CD4-positive, alpha-beta T cell treated with Interleukin-4 for 1 hour (primary cell): ENCODE measurements at regions not wholly inside any gene's neighbourhood (a gene's known extent, or its start where the extent isn't known, plus 50 kb on each side); places are given as distances from the start of the nearest gene placed in this dataset.

Source experiments
- DNase-seq, 2 donors: peaks; one replicate each; pipeline ENCODE4 v3.0.0-alpha.2; 2020 to 2022

DNA sequence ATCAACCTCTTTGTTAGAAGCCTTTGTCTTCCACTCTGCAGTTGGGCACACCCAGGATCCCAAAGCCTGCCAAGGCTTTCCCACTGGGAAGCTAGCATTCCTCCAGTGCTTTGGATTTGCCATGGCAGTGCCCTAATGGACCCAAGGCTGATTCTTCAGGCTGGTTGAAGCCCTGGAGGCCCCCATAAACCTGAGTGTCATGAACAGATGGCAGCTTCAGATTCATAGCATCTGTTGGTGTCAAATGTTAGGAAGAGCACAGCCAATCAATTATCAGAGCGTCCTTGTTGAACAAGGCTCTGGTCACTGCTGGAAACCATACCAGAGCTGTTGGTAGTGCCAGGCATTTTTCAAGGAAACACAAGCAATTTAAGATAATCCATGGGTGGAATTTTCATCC lies 241.1 kb upstream of the KLF4 start:
- DNase-seq: no peak

DNA sequence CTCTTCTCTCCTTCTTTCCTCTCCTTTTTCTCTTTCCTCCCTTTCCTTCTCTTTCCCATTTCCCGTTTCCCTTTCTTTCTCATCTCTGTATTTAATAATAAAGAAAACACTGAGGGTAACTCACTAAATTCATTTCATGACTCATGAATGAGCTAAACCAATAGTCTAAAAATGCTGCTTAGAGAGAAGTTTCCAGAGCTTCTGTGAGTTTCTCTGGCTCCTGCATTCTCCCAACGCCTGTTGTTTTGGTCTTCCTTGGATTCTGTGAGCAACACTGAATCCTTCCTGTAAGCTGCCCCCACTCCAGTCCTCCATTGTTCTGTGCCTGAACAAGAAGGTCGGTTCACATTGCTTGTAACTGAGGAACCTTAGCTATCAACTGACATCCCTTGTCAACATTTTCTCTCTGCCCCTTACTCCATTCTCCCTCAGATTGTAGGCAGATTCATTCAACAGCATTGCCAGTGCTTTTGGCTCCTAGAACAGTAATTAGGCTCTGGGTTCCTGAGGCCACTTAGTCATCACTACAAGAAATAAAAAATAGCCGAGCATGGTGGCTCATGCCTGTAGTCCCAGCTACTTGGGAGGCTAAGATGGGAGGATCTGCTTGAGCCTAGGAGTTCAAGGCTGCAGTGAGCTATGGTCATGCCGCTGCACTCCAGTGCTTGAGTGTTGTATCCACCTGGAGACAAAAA lies 237.7 kb upstream of the KLF4 start:
- no peak for DNase-seq

DNA sequence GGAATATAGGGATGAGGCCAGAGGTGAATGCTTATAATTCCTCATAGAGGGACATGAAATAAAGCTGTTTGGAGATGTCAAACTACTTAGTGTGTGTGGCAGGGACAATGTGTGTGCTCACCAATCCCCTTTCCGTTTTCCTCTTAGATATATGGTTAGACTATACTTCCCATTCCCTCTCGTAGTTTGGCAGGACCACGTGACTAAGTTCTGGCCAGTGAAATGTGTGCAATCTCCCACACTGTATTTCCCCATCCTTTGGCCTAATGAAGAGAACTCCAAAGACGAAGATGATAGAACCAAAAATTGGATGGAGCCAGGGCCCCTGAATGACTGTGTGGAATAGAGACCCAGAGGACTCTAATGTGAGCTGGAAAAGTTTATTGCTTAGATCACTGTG lies 233.4 kb upstream of the KLF4 start:
- DNase-seq: no peak

DNA sequence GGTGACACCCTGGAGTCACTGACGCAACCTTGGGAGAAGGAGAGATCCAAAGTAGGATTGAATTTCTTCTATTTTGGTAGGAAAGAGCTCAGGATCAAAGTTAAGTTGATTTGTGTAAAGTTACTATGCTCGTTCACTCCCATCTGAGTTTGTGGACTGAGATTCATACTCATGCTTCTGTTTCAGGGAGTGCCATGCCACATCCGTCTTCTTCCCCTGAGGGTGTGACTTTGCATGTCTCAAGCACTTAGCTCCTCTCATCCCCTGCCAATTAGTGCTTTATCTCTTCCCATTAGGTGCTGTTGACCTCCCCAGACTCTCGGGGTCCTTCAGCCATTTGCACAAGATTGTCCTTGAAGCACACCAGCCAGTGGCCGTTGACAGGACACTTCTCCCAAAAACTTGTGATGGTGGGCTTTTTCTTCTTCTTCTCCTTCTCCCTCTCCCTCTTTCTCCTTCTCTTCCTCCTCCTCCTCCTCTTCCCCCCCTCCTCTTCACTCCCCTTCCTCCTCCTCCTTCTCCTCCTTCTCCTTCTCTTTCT lies 232.2 kb upstream of the KLF4 start:
- DNase-seq: no peak

- no peak for DNase-seq
These were observed 230.9 kb upstream of the KLF4 start for GRCh38 chr9:107720501-107720900.

DNA sequence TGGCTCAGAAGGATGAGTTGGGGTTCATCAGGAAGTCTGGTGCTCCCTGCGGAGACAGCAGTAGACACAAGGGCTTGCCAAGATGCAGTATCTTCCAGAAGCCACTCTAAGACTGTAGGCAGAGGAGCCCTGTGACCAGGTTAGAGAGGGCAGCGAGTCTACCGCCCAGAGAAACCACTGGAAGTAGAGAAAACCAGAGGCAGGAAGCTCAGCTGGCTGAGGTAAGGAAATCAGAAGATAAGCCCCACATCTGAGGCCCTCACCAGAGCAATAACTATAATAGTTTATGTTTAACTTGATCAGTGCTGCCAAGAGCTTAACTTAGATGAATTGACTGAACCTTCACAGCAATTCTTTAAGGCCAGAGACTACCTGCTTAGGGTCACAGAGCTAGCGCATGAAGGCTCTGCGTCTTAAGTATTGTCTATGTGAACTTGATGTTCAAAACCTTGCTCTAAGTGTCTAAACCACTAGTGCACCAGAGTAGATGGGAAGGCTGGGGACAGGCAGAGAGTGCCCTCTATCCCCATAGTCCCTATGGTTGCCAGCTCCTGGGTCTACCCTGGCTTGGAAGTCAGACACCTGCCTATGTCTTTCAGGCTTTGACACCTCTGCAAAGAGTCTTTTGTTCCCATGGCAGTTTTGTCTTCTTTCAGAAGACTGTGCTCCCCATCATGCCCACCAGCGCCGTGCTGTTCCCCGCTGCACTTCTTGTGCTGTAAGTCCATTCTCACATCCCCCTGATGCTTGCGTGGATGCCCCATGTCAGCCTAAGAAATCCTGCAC lies 228.2 kb upstream of the KLF4 start:
- DNase-seq: no peak

- DNase-seq: no peak
These were observed 226.2 kb upstream of the KLF4 start for GRCh38 chr9:107715740-107716139.

- DNase-seq: no peak
These were observed 223.9 kb upstream of the KLF4 start for GRCh38 chr9:107713470-107713869.

DNA sequence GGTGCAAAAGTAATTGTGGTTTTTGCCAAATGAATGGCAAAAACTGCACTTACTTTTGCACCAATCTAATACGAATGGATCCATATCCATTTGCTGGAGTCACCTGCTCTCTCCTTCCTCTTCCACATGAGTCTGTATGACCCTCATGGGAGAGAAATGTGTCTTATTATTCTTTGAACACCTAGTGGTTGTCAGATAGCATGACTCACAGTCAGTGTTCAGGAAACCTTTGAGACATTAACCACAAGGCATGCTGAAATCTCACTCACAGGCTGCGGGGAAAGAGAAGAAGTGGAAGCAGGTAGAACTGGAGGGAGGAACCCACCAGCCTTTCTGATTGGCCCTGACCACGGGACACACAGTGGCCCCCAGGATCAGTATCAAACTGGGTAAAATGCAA lies 222.8 kb upstream of the KLF4 start:
- DNase-seq: peak in 1 of 2 donors; percentile 23

DNA sequence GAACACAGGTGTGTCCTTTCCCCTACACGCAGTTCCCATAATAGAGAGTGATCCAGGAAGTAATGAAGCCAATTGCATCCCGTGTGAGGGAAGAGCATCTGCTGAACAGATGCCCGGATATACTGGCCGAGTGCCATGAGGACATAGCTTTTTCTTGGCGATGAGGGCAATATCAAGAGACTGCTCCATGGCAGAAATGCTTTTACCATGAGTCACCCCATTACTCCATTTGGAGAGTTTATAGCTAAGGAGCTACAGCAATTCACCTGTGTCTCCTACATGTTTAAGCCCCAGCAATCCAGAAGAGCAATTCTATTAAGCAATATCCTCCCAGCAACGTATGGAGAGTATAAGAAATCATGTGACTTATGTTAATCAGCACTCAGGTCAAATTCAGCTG lies 222.0 kb upstream of the KLF4 start:
- no peak for DNase-seq

GRCh38 chr9:107710953-107711352 lies 221.4 kb upstream of the KLF4 start:
- no peak for DNase-seq

DNA sequence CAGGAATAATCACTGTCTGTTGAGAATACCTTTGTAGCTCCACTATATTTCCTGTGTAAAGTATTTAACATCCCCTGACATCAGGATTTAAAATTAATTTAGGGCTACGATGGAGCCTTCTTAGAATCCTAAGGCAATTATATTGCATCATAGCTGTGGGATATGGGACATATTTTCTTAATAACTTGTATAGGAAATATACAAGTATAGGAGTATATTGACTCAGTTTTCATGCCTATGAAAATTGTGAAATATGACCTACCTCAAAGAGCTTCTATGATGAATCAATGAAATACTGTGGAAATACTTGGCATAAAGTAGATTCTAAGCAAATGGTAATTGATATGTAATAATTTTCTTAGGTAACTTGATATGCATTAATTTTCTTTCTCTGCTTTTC lies 221.0 kb upstream of the KLF4 start:
- no peak for DNase-seq

- no peak for DNase-seq
These were observed 219.2 kb upstream of the KLF4 start for GRCh38 chr9:107708791-107709190.

GRCh38 chr9:107707915-107708441 lies 218.4 kb upstream of the KLF4 start:
- DNase-seq: no peak

DNA sequence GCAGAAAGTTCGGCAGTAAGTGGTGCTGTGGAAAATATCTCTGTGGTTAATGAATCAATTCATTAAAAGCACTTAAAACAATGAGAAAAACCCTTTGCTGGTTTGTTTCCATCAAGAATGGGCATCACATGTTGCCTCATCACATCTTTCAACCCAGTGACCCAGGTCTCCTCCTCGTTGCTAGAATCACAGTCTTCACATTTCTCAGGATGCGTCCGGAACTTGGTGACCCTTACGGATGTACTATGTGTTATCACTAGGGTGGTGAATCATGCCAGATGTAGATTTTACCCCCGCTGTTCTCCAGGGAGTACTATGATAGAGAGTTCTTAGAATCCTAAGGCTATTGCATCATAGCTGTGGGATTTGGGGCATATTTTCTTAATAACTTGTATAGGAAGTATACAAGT lies 217.9 kb upstream of the KLF4 start:
- DNase-seq: no peak

GRCh38 chr9:107706701-107707427 lies 217.3 kb upstream of the KLF4 start:
- no peak for DNase-seq

GRCh38 chr9:107705521-107705920 lies 216.0 kb upstream of the KLF4 start:
- no peak for DNase-seq

- DNase-seq: no peak
These were observed 215.2 kb upstream of the KLF4 start for GRCh38 chr9:107704774-107705173.

DNA sequence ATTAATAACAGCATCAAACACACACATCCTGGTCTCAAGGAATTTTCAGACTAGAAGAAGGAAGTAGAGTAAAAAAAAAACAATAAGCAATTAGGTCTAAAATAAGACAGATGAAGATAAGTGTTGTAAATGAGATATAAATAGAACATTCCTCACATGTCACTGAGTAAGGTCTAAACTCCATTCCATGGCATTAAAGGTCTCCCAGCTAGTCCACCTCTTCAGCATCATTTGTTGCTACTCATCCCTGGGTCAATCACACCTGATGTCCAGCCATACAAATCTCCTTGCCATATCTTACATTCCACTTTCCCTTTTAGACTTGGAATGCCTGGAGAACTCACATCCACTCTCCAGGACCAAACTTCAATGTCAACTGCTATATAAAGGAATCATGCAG lies 214.1 kb upstream of the KLF4 start:
- DNase-seq: no peak

DNA sequence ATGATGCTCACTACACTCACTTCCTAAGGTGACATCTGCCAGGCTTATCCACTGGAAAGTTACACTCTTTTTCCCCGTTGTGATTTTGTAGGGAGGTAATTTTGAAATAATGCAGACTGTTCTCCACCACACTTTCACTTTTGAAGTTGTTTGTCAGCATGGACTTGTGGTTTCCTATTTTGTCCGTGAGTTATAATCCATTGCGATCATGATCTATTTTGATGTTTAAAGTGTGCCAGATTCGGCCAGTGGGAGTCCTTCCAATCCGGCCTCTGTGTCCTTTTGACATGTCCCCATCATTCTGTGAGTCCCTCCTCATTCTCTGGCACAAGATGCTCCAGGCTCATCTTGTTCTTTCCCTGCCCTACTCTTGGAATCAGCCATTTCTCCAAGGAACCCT lies 211.3 kb upstream of the KLF4 start:
- no peak for DNase-seq

GRCh38 chr9:107699231-107699630 lies 209.7 kb upstream of the KLF4 start:
- no peak for DNase-seq

- no peak for DNase-seq
These were observed 209.2 kb upstream of the KLF4 start for GRCh38 chr9:107698779-107699178.

DNA sequence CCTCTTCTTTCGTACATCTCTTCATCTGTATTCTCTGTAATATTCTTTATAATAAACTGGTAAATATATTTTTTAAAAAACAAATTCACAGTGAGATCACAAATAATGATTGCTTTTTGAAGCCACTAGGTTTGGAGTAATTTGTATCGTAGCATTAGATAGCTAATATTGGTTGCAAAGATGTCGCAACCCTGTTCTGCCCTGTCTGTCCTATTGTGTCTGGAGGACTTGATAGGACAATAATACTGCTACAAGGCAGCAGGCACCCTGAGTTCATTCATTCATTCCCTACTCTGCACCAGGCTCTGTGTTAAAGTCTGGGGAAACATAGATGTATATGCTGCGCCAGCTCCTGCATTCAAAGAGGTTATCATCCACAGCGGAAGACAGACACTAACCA lies 206.7 kb upstream of the KLF4 start:
- DNase-seq: no peak
